H1 (cell line): ENCODE measurements at regions not wholly inside any gene's neighbourhood (a gene's known extent, or its start where the extent isn't known, plus 50 kb on each side); places are given as distances from the start of the nearest gene placed in this dataset.

Source experiments
- CTCF ChIA-PET: fragments of 300-600 bp; sonication (Branson Sonifier 250); formaldehyde crosslinking; loops from one replicate; lab custom pipeline; 2021; ENCODE audit not compliant: partially characterized antibody; lab: Charles Lee
- POLR2A ChIA-PET: fragments of 300-600 bp; sonication (Branson Sonifier 250); formaldehyde crosslinking; loops from one replicate; lab custom pipeline; 2021; ENCODE audit warnings: inconsistent platforms; ENCODE audit not compliant: partially characterized antibody; lab: Charles Lee
- DNase-seq, 2 experiments: peaks; one replicate each; pipeline versions ENCODE4 v3.0.0 to v3.0.0-alpha.2; 2010 to 2022; ENCODE audit warnings: low spot score in 2 of 2, low read depth in 1 of 2, mixed read lengths in 1 of 2
- FAIRE-seq: peaks from 2 replicates; lab custom pipeline; 2011; peaks lifted over from hg19 to GRCh38; lab: Jason Lieb, UNC
- H2AFZ ChIP-seq: 2 replicates; pipeline ENCODE4 v1.8.1; 2012; ENCODE audit warnings: low read length, inconsistent platforms
- H2AK5ac ChIP-seq: 2 replicates; pipeline ENCODE4 v1.6.1; 2013; ENCODE audit warnings: low read depth, low read length
- H2BK120ac ChIP-seq: replicated peaks from 2 replicates; pipeline ENCODE3; 2013; ENCODE audit warnings: low read depth, low read length, inconsistent platforms
- H2BK12ac ChIP-seq: 2 replicates; pipeline ENCODE4 v1.6.1; 2013; ENCODE audit warnings: low read depth, low read length
- H2BK15ac ChIP-seq: 2 replicates; pipeline ENCODE4 v1.6.1; 2013; ENCODE audit warnings: low read length
- H2BK20ac ChIP-seq: 2 replicates; pipeline ENCODE4 v1.6.1; 2013; ENCODE audit warnings: low read length
- H2BK5ac ChIP-seq: 2 replicates; pipeline ENCODE4 v1.6.1; 2013; ENCODE audit warnings: low read depth, low read length
- H3K14ac ChIP-seq: 2 replicates; pipeline ENCODE4 v1.6.1; 2013; ENCODE audit warnings: inconsistent platforms; ENCODE audit not compliant: insufficient read length
- H3K18ac ChIP-seq: 2 replicates; pipeline ENCODE4 v1.6.1; 2013; ENCODE audit warnings: low read length; ENCODE audit errors: extremely low read depth
- H3K23ac ChIP-seq: 2 replicates; pipeline ENCODE4 v1.6.1; 2013; ENCODE audit warnings: inconsistent platforms; ENCODE audit not compliant: insufficient read length
- H3K23me2 ChIP-seq: 2 replicates; pipeline ENCODE4 v1.6.1; 2013; ENCODE audit warnings: low read depth, low read length
- H3K27ac ChIP-seq: 2 replicates; pipeline ENCODE4 v1.6.1; 2011; ENCODE audit warnings: low read depth, low read length, inconsistent platforms
- H3K27me3 ChIP-seq, 4 experiments: replicated peaks in 1 of 4; 1 replicate in 1 of 4; 2 replicates in 3 of 4; pipeline versions ENCODE4 v1.6.1 to v1.8.1; 2011 to 2013; ENCODE audit warnings: low read length in 3 of 4, mild to moderate bottlenecking in 3 of 4, inconsistent platforms in 2 of 4, mixed read lengths in 2 of 4, moderate library complexity in 1 of 4; ENCODE audit not compliant: control insufficient read depth in 3 of 4, insufficient read depth in 3 of 4; ENCODE audit errors: extremely low read depth in 1 of 4
- H3K36me3 ChIP-seq, 4 experiments: 2 replicates each; pipeline versions ENCODE4 v1.6.1 to v1.8.1; 2011 to 2013; ENCODE audit warnings: mild to moderate bottlenecking in 4 of 4, low read length in 3 of 4, moderate library complexity in 2 of 4, control low read depth in 1 of 4, inconsistent platforms in 1 of 4; ENCODE audit not compliant: insufficient read depth in 4 of 4, control insufficient read depth in 2 of 4
- H3K4ac ChIP-seq: replicated peaks from 2 replicates; pipeline ENCODE3; 2013; ENCODE audit warnings: low read length, low read depth, mixed read lengths, inconsistent platforms; ENCODE audit not compliant: insufficient read length
- H3K4me1 ChIP-seq, 4 experiments: replicated peaks in 1 of 4; 1 replicate in 1 of 4; 2 replicates in 3 of 4; pipeline versions ENCODE4 v1.6.1 to v1.8.1; 2011 to 2013; ENCODE audit warnings: low read length in 3 of 4, inconsistent platforms in 2 of 4, mixed read lengths in 1 of 4; ENCODE audit not compliant: insufficient read depth in 4 of 4, control insufficient read depth in 3 of 4
- H3K4me2 ChIP-seq, 2 experiments: 2 replicates each; pipeline versions ENCODE4 v1.6.1 to v1.8.1; 2011 to 2013; ENCODE audit warnings: low read depth in 2 of 2, low read length in 2 of 2, control low read depth in 1 of 2, inconsistent platforms in 1 of 2, mild to moderate bottlenecking in 1 of 2; ENCODE audit not compliant: insufficient read depth in 1 of 2
- H3K4me3 ChIP-seq, 4 experiments: fragments of 200-600, 300-600 bp in 1 of 4; sonication (generic), shearing (Covaris generic), sonication (Bioruptor Twin) in 1 of 4; 2 replicates each; pipeline versions ENCODE4 v1.5.1 to v1.8.1; 2011 to 2016; ENCODE audit warnings: low read length in 4 of 4, low read depth in 3 of 4, control low read depth in 2 of 4, inconsistent platforms in 2 of 4, mild to moderate bottlenecking in 2 of 4, mixed read lengths in 1 of 4, moderate library complexity in 1 of 4; ENCODE audit not compliant: insufficient read depth in 2 of 4; ENCODE audit errors: extremely low read depth in 1 of 4
- H3K56ac ChIP-seq: replicated peaks from 2 replicates; pipeline ENCODE3; 2013; ENCODE audit warnings: low read depth, mild to moderate bottlenecking, mixed read lengths, low read length, inconsistent platforms; ENCODE audit not compliant: insufficient read length
- H3K79me1 ChIP-seq: 2 replicates; pipeline ENCODE4 v1.6.1; 2013; ENCODE audit warnings: low read depth, low read length, control low read depth
- H3K79me2 ChIP-seq, 2 experiments: 2 replicates each; pipeline versions ENCODE4 v1.6.1 to v1.8.1; 2012 to 2013; ENCODE audit warnings: low read length in 2 of 2, mild to moderate bottlenecking in 2 of 2, inconsistent platforms in 1 of 2; ENCODE audit not compliant: insufficient read depth in 2 of 2, control insufficient read depth in 1 of 2
- H3K9ac ChIP-seq, 4 experiments: replicated peaks in 1 of 4; 1 replicate in 1 of 4; 2 replicates in 3 of 4; pipeline versions ENCODE4 v1.6.1 to v1.8.1; 2011 to 2013; ENCODE audit warnings: low read depth in 3 of 4, low read length in 3 of 4, control low read depth in 2 of 4, mild to moderate bottlenecking in 2 of 4, moderate library complexity in 2 of 4, inconsistent platforms in 1 of 4; ENCODE audit errors: extremely low read depth in 1 of 4
- H3K9me3 ChIP-seq, 2 experiments: 2 replicates each; pipeline versions ENCODE4 v1.6.1 to v1.8.1; 2012 to 2013; ENCODE audit warnings: mild to moderate bottlenecking in 2 of 2, moderate library complexity in 2 of 2, control low read depth in 1 of 2, inconsistent platforms in 1 of 2, low read depth in 1 of 2, low read length in 1 of 2, mixed read lengths in 1 of 2; ENCODE audit not compliant: insufficient read depth in 2 of 2
- H4K20me1 ChIP-seq, 2 experiments: replicated peaks in 1 of 2; 2 replicates each; pipeline versions ENCODE3 to v1.8.1; 2011 to 2013; ENCODE audit warnings: inconsistent platforms in 2 of 2, low read length in 2 of 2, mild to moderate bottlenecking in 1 of 2; ENCODE audit not compliant: insufficient read depth in 2 of 2, control insufficient read depth in 1 of 2
- H4K5ac ChIP-seq: 2 replicates; pipeline ENCODE4 v1.6.1; 2013; ENCODE audit warnings: low read length, low read depth, mixed read lengths, inconsistent platforms; ENCODE audit not compliant: insufficient read length
- H4K8ac ChIP-seq: 2 replicates; pipeline ENCODE4 v1.8.0; 2013; ENCODE audit warnings: mild to moderate bottlenecking, moderate library complexity, low read length, inconsistent platforms; ENCODE audit not compliant: insufficient read depth; ENCODE audit errors: extremely low read depth
- H4K91ac ChIP-seq: replicated peaks from 2 replicates; pipeline ENCODE3; 2013; ENCODE audit warnings: low read length, mixed read lengths, inconsistent platforms; ENCODE audit not compliant: insufficient read length
- BRCA1 ChIP-seq: IDR thresholded peaks from 2 replicates; pipeline ENCODE4 v1.6.1; 2012; ENCODE audit warnings: low read depth, low read length, improper control_type of control experiment
- CHD1 ChIP-seq: IDR thresholded peaks from 2 replicates; pipeline ENCODE4 v1.6.1; 2012; ENCODE audit warnings: low read depth, low read length, improper control_type of control experiment
- CHD2 ChIP-seq: IDR thresholded peaks from 2 replicates; pipeline ENCODE4 v1.6.1; 2012; ENCODE audit warnings: low read length, improper control_type of control experiment
- GABPA ChIP-seq: IDR thresholded peaks from 2 replicates; pipeline ENCODE4 v1.6.1; 2011; ENCODE audit warnings: mild to moderate bottlenecking, low read length, moderate library complexity, borderline replicate concordance; ENCODE audit not compliant: insufficient read depth
- JUN ChIP-seq: IDR thresholded peaks from 2 replicates; pipeline ENCODE4 v1.6.1; 2011; ENCODE audit warnings: low read depth, mild to moderate bottlenecking, improper control_type of control experiment, low read length
- JUND ChIP-seq: IDR thresholded peaks from 2 replicates; pipeline ENCODE4 v1.6.1; 2011; ENCODE audit warnings: mild to moderate bottlenecking, improper control_type of control experiment, low read length
- KDM5A ChIP-seq: fragments of 200-600 bp; IDR thresholded peaks from 2 replicates; pipeline ENCODE4 v1.7.1; 2012; ENCODE audit warnings: mild to moderate bottlenecking, low read length, inconsistent platforms, mixed read lengths
- NANOG ChIP-seq: IDR thresholded peaks from 2 replicates; pipeline ENCODE4 v1.6.1; 2011; ENCODE audit warnings: low read length, low read depth, mild to moderate bottlenecking, inconsistent platforms; ENCODE audit not compliant: insufficient read depth, poor library complexity, severe bottlenecking
- POLR2A ChIP-seq, 2 experiments: IDR thresholded peaks; 1 replicate in 1 of 2; 2 replicates in 1 of 2; pipeline ENCODE4 v1.6.1; 2011; ENCODE audit warnings: low read depth in 2 of 2, low read length in 2 of 2, mild to moderate bottlenecking in 2 of 2; ENCODE audit errors: control extremely low read depth in 1 of 2
- POLR2AphosphoS5 ChIP-seq: IDR thresholded peaks from 2 replicates; pipeline ENCODE4 v1.6.1; 2011; ENCODE audit warnings: low read depth, low read length
- TBP ChIP-seq: IDR thresholded peaks from 2 replicates; pipeline ENCODE4 v1.6.1; 2011; ENCODE audit warnings: low read depth, low read length, improper control_type of control experiment
- TEAD4 ChIP-seq: IDR thresholded peaks from 2 replicates; pipeline ENCODE4 v1.6.1; 2012; ENCODE audit warnings: low read depth, low read length, inconsistent platforms, mixed read lengths
- YY1 ChIP-seq: IDR thresholded peaks from 2 replicates; pipeline ENCODE4 v1.6.1; 2011; ENCODE audit warnings: low read depth, mild to moderate bottlenecking, low read length
- WGBS, 2 experiments: shearing (Covaris generic) in 1 of 2; methylation state at CpG; one replicate each; pipeline versions ENCODE4 v1.1.6 to v1.1.7; 2013 to 2015; ENCODE audit warnings: low lambda C conversion rate in 2 of 2, mixed read lengths in 2 of 2, inconsistent platforms in 1 of 2, low coverage in 1 of 2, missing lambda C conversion rate in 1 of 2; ENCODE audit not compliant: insufficient replicate concordance in 2 of 2, insufficient coverage in 1 of 2, insufficient read length in 1 of 2; ENCODE audit errors: extremely low coverage in 1 of 2, missing lambda C conversion rate in 1 of 2; 5-methylcytosine and 5-hydroxymethylcytosine counted together
- TF ChIP-seq, protein P1 (sequence below): IDR thresholded peaks from 2 replicates; pipeline ENCODE4 v1.6.1; 2012; ENCODE audit warnings: inconsistent platforms

DNA sequence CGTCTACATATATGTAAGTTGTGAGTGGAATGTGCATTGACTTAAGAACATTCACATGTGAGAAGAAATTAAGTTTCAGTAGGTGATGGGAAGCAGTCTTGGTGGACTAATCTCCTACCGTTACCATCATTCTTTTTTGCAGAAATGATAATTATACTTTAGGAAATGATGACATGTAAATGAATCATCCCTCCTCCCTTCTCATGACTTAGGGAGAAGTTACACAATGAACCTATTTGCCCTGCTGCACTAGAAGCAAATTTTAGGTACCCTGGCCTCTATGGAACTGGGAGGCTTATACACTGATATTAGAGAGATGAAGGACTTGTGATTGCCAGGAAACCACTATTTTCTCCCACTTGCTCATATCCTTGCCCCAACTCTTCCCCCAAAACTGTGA lies 214.2 kb downstream of the CALCRL start:
- ChIA-PET POLR2A (no interaction called here), CTCF (no interaction called here)
- Histone ChIP-seq H3K79me1 (no peaks in the 10 kb centered on the region), H3K14ac (no peak overlapping the region), H3K9me3 (no peaks in the 10 kb centered on the region), H3K9ac (no peak overlapping the region), H3K4me3 (no peak overlapping the region), H3K27ac (no peak overlapping the region), H3K23me2 (no peaks in the 10 kb centered on the region), H3K27me3 (no peaks in the 10 kb centered on the region), H2BK20ac (no peak overlapping the region), H2AK5ac (no peak overlapping the region), H4K8ac (no peak overlapping the region), H3K23ac (no peak overlapping the region), H3K18ac (no peak overlapping the region), H2BK12ac (no peak overlapping the region), H2AFZ (no peak overlapping the region), H4K91ac (no peak overlapping the region), H3K4ac (no peak overlapping the region), H4K20me1 (no peaks in the 10 kb centered on the region), H3K36me3 (no peaks in the 10 kb centered on the region), H3K4me2 (no peak overlapping the region), H3K56ac (no peak overlapping the region), H2BK15ac (no peak overlapping the region), H4K5ac (no peak overlapping the region), H2BK5ac (no peak overlapping the region), H3K79me2 (no peaks in the 10 kb centered on the region), H3K4me1 (peaks cover 0 to 2% (median 0%) of the 10 kb centered on the region in 4 experiments; a peak in 2 of 7 replicates), H2BK120ac (no peak overlapping the region)
- no peak for TF ChIP-seq JUN
- no peak for TF ChIP-seq NANOG
- no peak for TF ChIP-seq TEAD4
- TF ChIP-seq YY1, result no peak
- TF ChIP-seq CHD1, result no peak
- TF ChIP-seq CHD2, result no peak
- TF ChIP-seq, protein P1, sequence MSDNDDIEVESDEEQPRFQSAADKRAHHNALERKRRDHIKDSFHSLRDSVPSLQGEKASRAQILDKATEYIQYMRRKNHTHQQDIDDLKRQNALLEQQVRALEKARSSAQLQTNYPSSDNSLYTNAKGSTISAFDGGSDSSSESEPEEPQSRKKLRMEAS, result no peak
- no peak for TF ChIP-seq POLR2A (IDR thresholded peaks at IDR 0.05; ENCODE audit: control extremely low read depth in 1 of 2, low read depth in 2 of 2, low read length in 2 of 2)
- TF ChIP-seq BRCA1, result no peak
- TF ChIP-seq GABPA, result no peak
- TF ChIP-seq TBP, result no peak
- TF ChIP-seq JUND, result no peak
- no peak for TF ChIP-seq POLR2AphosphoS5
- TF ChIP-seq KDM5A, result no peak
- 94% methylated on average over 2 of the region's 2 CpGs; no CpG with 5 or more reads in 1 of the 2 experiments for WGBS, 2 experiments
- no peak for FAIRE-seq
- no peak for DNase-seq
